Adipocyte (in vitro differentiated cells): ENCODE measurements at regions not wholly inside any gene's neighbourhood (a gene's known extent, or its start where the extent isn't known, plus 50 kb on each side); places are given as distances from the start of the nearest gene placed in this dataset.
A peak's percentile ranks its signal among the peaks of the same experiment; 100 is the strongest.
"Not testable (repeated sequence)": the region's sequence is repeated elsewhere in the genome, so short reads cannot be mapped to it uniquely, and the experiment has no call there.

ENCODE experiments used
- DNase-seq: peaks from one replicate; pipeline ENCODE4 v3.0.0-alpha.2; 2015; ENCODE audit warnings: low read depth
- H3K27me3 ChIP-seq: replicated peaks from 2 replicates; pipeline ENCODE4 v1.7.0; 2013; ENCODE audit warnings: mild to moderate bottlenecking, low read length, moderate library complexity; ENCODE audit not compliant: control insufficient read depth, insufficient read depth
- H3K36me3 ChIP-seq: 2 replicates; pipeline ENCODE4 v1.7.0; 2013; ENCODE audit warnings: low read length, mild to moderate bottlenecking, moderate library complexity; ENCODE audit not compliant: control insufficient read depth, insufficient read depth, severe bottlenecking
- H3K4me1 ChIP-seq: 2 replicates; pipeline ENCODE4 v1.7.0; 2013; ENCODE audit warnings: mild to moderate bottlenecking, low read length, moderate library complexity; ENCODE audit not compliant: control insufficient read depth, insufficient read depth
- H3K4me3 ChIP-seq: 2 replicates; pipeline ENCODE4 v1.7.0; 2013; ENCODE audit warnings: mild to moderate bottlenecking, low read length, moderate library complexity
- H3K9ac ChIP-seq: 2 replicates; pipeline ENCODE4 v1.7.0; 2013; ENCODE audit warnings: mild to moderate bottlenecking, low read length, moderate library complexity
- H3K9me3 ChIP-seq: 2 replicates; pipeline ENCODE4 v1.7.0; 2013; ENCODE audit warnings: mild to moderate bottlenecking, low read length, moderate library complexity; ENCODE audit not compliant: control insufficient read depth

DNA sequence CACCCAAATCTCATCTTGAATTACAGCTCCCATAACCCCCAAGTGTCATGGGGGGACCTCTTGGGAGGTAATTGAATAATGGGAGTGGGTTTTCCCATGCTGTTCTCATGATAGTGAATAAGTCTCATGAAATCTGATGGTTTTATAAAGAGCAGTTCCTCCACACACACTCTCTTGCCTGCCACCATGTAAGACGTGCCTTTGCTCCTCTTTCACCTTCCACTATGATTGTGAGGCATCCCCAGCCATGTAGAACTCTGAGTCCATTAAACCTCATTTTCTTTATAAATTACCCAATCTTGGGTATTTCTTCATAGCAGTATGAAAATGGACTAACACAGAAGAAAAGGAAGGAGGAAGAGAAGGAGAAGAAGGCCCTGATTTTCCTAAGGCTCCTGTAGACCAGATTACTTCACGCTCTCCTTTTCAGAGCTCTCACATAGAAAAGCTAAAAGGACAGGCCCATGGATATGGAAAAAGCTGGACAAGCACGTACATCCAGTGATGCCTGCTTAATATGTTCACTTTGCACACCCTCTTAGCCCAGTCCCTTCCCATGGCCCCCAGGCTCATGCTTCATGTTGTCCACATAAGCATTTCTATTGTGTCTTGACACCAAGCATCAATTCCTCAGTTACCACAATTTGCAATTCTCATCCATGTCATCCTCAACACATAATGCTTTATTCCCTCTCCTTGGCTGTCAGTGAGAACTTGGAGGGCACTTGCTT, 354.8 kb downstream of the CD83 start:
- Histone ChIP-seq H3K36me3 (no peaks in the 10 kb centered on the region), H3K9me3 (peaks cover 3% of the 10 kb centered on the region), H3K27me3 (no peaks in the 10 kb centered on the region), H3K4me1 (peaks cover 21% of the 10 kb centered on the region), H3K9ac (no peak overlapping the region), H3K4me3 (no peak overlapping the region)
- DNase-seq: no peak

- Histone ChIP-seq H3K9ac (no peak overlapping the region), H3K9me3 (peaks cover 3% of the 10 kb centered on the region), H3K4me1 (peaks cover 20% of the 10 kb centered on the region), H3K4me3 (no peak overlapping the region), H3K27me3 (no peaks in the 10 kb centered on the region), H3K36me3 (no peaks in the 10 kb centered on the region)
- DNase-seq: peak; percentile 62
Observed at GRCh38 chr6:14472986-14473337, 355.4 kb downstream of the CD83 start.

- H3K4me3 ChIP-seq: no peak overlapping the region
- no peak for DNase-seq
- no peak overlapping the region for H3K9ac ChIP-seq
- H3K27me3 ChIP-seq: no peaks in the 10 kb centered on the region
- peaks cover 13% of the 10 kb centered on the region for H3K4me1 ChIP-seq
- H3K36me3 ChIP-seq: no peaks in the 10 kb centered on the region
- H3K9me3 ChIP-seq: no peaks in the 10 kb centered on the region
Observed at GRCh38 chr6:14474816-14475215, 357.2 kb downstream of the CD83 start.

DNA sequence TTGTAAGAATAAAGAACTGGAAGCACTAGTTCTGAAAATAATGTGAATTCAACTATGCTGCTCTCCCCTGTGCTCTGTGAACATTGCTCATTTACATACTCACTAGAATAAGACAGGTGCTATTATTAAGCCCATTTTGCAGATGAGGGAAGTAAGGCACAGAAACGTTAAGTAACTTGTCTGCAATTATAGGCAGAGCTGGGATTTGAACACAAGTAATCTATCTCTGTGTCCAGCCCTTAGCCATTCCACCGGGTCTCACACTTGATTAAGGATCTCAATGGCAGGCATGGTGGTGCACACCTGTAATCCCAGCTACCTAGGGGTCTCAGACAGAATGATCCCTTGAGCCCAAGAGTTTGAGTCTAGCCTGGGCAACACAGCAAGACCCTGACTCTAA, 357.7 kb downstream of the CD83 start:
- Histone ChIP-seq H3K27me3 (no peaks in the 10 kb centered on the region), H3K9me3 (no peaks in the 10 kb centered on the region), H3K4me1 (peaks cover 13% of the 10 kb centered on the region), H3K36me3 (no peaks in the 10 kb centered on the region), H3K4me3 (no peak overlapping the region), H3K9ac (no peak overlapping the region)
- DNase-seq: no peak

DNA sequence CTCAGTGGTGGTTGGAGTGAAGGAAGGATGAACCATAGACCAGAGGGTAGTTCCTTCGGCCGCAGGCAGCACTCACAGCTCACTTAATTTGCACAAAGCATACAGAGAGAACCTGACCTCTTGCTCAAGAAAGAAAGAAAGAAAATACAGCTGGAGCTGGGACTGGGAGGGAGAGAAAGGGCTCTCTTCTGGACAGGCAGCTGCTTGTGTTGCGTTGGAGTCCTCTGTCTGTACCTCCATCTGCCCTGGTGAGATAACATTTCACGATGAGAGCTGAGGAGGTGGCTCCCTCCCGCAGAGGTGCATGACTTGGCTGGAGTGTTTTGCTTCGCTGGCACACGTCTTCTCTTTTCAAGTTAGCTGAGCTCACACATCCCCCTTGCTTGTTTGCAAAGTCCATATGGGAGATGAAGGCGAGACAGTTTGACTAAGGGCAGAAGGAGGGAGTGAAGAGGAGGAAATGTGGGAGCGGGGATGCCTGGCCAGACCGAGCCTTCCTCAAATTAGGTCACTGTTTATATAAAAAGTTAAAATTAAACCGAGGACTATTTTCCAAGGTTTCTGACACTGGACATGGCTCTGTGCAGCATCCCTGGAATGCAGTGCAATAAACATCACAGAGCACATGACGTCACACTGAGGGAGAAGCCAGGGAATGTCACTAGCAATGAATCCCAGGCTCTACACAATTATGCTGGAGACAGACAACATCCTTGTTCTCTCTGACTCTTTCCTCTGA, 359.4 kb downstream of the CD83 start:
- H3K4me1 ChIP-seq: peaks cover 13% of the 10 kb centered on the region
- no peaks in the 10 kb centered on the region for H3K9me3 ChIP-seq
- peak overlapping the region; percentile 68 for H3K4me3 ChIP-seq
- DNase-seq: peak; percentile 83
- no peaks in the 10 kb centered on the region for H3K36me3 ChIP-seq
- peak overlapping the region; percentile 52 for H3K9ac ChIP-seq
- H3K27me3 ChIP-seq: no peaks in the 10 kb centered on the region

DNA sequence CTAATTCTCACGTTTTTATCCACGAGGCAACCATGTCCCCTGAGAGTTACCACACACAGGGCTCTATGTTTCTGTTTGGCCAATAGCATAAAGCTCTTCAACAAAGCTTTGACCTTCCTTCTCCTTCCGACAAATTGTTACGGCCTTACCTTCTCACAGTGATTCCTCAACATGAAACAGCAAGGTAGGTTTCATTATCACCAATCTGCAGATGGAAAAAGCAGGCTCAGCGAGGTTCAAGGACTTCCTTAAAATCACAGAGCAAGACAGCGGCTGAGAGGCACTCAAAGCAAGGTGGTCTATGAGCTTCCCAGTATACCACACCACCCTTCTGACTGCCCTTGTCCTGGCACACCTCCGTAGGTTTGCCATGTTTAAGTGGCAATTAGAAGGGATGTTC, 360.0 kb downstream of the CD83 start:
- Histone ChIP-seq H3K4me1 (peaks cover 13% of the 10 kb centered on the region), H3K9me3 (no peaks in the 10 kb centered on the region), H3K4me3 (peak overlapping the region; percentile 68), H3K27me3 (no peaks in the 10 kb centered on the region), H3K9ac (no peak overlapping the region), H3K36me3 (no peaks in the 10 kb centered on the region)
- DNase-seq: no peak

DNA sequence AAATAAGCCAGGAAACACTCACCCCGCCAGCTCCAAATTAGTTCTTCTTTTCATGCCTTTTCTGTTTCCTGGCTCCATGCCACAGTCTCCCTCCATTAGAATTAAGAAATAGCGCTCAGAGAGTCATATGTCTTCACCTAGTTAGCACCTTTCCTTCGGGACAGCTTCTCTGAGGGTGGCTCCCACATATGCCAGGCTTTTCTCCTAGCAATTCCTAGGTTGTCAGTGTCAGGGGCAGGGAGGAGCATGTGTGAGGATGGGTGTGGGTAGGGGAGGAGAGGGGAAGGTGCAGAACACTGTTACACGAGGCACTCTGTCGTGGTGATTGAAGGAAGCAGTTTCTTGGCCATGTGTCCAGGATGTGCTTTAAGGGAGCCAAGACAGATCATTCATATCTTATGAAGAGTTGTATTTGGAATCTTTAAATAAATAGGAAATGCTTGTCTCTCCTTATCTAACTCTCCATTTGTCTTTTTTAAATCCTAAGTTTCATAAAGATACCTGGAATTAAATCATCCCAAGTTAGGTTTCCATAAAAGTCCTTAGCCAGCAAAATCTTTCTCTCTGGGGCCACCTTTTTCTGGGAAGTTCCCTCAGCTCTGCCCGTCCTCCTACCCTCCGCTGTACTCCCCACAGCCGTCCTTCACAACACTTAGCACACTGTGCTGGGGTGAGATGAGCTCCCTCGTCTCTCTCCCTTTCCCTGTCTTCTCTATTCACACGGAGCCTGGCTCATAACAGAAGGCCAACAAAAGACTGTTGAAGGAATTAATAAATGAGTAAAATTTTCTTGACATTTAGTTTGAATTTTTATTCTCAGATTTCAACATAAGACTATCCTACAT, 361.0 kb downstream of the CD83 start:
- no peaks in the 10 kb centered on the region for H3K9me3 ChIP-seq
- no peaks in the 10 kb centered on the region for H3K27me3 ChIP-seq
- no peak overlapping the region for H3K4me3 ChIP-seq
- no peaks in the 10 kb centered on the region for H3K36me3 ChIP-seq
- H3K9ac ChIP-seq: no peak overlapping the region
- no peak for DNase-seq
- H3K4me1 ChIP-seq: peaks cover 13% of the 10 kb centered on the region

GRCh38 chr6:14481946-14482345, 364.4 kb downstream of the CD83 start:
- not testable (repeated sequence) for H3K9ac ChIP-seq, H3K4me1 ChIP-seq, H3K4me3 ChIP-seq, H3K9me3 ChIP-seq, H3K27me3 ChIP-seq, DNase-seq, H3K36me3 ChIP-seq

GRCh38 chr6:14487625-14488024, 370.1 kb downstream of the CD83 start:
- Histone ChIP-seq H3K4me3 (no peak overlapping the region), H3K9ac (no peak overlapping the region), H3K4me1 (no peaks in the 10 kb centered on the region), H3K9me3 (peaks cover under 1% of the 10 kb centered on the region), H3K27me3 (no peaks in the 10 kb centered on the region), H3K36me3 (no peaks in the 10 kb centered on the region)
- no peak for DNase-seq

GRCh38 chr6:14488180-14488579, 370.6 kb downstream of the CD83 start:
- Histone ChIP-seq H3K9me3 (peaks cover 2% of the 10 kb centered on the region), H3K4me3 (no peak overlapping the region), H3K4me1 (no peaks in the 10 kb centered on the region), H3K36me3 (no peaks in the 10 kb centered on the region), H3K9ac (no peak overlapping the region), H3K27me3 (no peaks in the 10 kb centered on the region)
- DNase-seq: no peak

DNA sequence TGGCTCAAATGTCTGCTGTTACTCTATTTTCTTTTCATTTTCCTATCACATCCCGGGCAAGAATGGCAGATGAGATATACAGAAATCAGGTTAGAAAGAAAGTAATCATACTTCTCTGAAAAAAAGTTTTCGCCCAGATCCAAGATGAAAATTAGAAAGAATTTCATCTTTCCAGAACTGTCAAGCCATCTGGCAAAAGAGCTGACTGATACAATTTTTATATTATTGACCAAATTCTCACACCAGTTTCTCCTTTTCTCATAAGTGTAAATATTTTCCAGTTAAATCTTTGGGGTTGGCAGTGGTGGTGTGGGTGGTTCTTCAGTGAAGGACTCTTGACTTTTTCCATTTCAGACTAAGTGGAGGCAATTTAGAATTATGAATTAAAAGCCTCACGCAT, 371.9 kb downstream of the CD83 start:
- no peaks in the 10 kb centered on the region for H3K27me3 ChIP-seq
- H3K4me3 ChIP-seq: no peak overlapping the region
- no peaks in the 10 kb centered on the region for H3K36me3 ChIP-seq
- H3K9ac ChIP-seq: no peak overlapping the region
- peaks cover 2% of the 10 kb centered on the region for H3K9me3 ChIP-seq
- no peaks in the 10 kb centered on the region for H3K4me1 ChIP-seq
- DNase-seq: no peak
